GM12874 (cell line): ENCODE measurements at regions not wholly inside any gene's neighbourhood (a gene's known extent, or its start where the extent isn't known, plus 50 kb on each side); places are given as distances from the start of the nearest gene placed in this dataset.

Source experiments
- CTCF ChIP-seq: IDR thresholded peaks from 2 replicates; pipeline ENCODE4 v1.5.1; 2011; ENCODE audit warnings: low read depth, mild to moderate bottlenecking, control low read depth, low read length, moderate library complexity; ENCODE audit not compliant: insufficient read depth

GRCh38 chr18:57887543-57888383 is 84.6 kb upstream of the ATP8B1 start:
- no peak for TF ChIP-seq CTCF

GRCh38 chr18:57885931-57886330 is 82.8 kb upstream of the ATP8B1 start:
- TF ChIP-seq CTCF: no peak

GRCh38 chr18:57882465-57882864 is 79.3 kb upstream of the ATP8B1 start:
- no peak for TF ChIP-seq CTCF

- peak; percentile 88 for TF ChIP-seq CTCF
Observed at GRCh38 chr18:57881818-57882413, 78.8 kb upstream of the ATP8B1 start.

- TF ChIP-seq CTCF: no peak
Observed at GRCh38 chr18:57869221-57869620, 66.1 kb upstream of the ATP8B1 start.

- no peak for TF ChIP-seq CTCF
Observed at GRCh38 chr18:57866355-57866754, 63.2 kb upstream of the ATP8B1 start.

GRCh38 chr18:57864615-57865121 is 61.6 kb upstream of the ATP8B1 start:
- TF ChIP-seq CTCF: no peak
